ENCODE measurements at regions not wholly inside any gene's neighbourhood (a gene's known extent, or its start where the extent isn't known, plus 50 kb on each side); places are given as distances from the start of the nearest gene placed in this dataset.

- Histone ChIP-seq H3K4me1 (no peaks in the 10 kb centered on the region), H3K4me3 (no peak overlapping the region), H3K9me3 (no peaks in the 10 kb centered on the region), H3K27ac (no peak overlapping the region), H3K27me3 (no peaks in the 10 kb centered on the region), H3K36me3 (no peaks in the 10 kb centered on the region)
- no peak for ATAC-seq
- 71% methylated on average over 4 of the region's 10 CpGs for WGBS (ENCODE audit: insufficient coverage, low coverage, low lambda C conversion rate, missing lambda C conversion rate)
- DNase-seq = no peak
- TF ChIP-seq POLR2A (IDR thresholded peaks at IDR 0.05) (no peak), CTCF (IDR thresholded peaks at IDR 0.05) (no peak)
- intact Hi-C loops (cut with DNase I) = no loop called here
Measured at GRCh38 chr6:165793287-165793825, 130.3 kb upstream of the PDE10A start.

- Histone ChIP-seq H3K27me3 (no peaks in the 10 kb centered on the region), H3K4me3 (no peak overlapping the region), H3K36me3 (no peaks in the 10 kb centered on the region), H3K9me3 (no peaks in the 10 kb centered on the region), H3K4me1 (no peaks in the 10 kb centered on the region), H3K27ac (no peak overlapping the region)
- intact Hi-C loops (cut with DNase I) = no loop called here
- TF ChIP-seq POLR2A (IDR thresholded peaks at IDR 0.05) = no peak
- TF ChIP-seq CTCF (IDR thresholded peaks at IDR 0.05) = no peak
- DNase-seq = no peak
- WGBS (ENCODE audit: insufficient coverage, low coverage, low lambda C conversion rate, missing lambda C conversion rate) = 85% methylated on average over 5 of the region's 24 CpGs
- no peak for ATAC-seq
Measured at GRCh38 chr6:165791876-165792437, 128.9 kb upstream of the PDE10A start.

GRCh38 chr6:165791306-165791705, 128.3 kb upstream of the PDE10A start:
- Histone ChIP-seq H3K36me3 (no peaks in the 10 kb centered on the region), H3K9me3 (no peaks in the 10 kb centered on the region), H3K4me3 (no peak overlapping the region), H3K27ac (no peak overlapping the region), H3K27me3 (no peaks in the 10 kb centered on the region), H3K4me1 (no peaks in the 10 kb centered on the region)
- 82% methylated on average over 9 of the region's 9 CpGs for WGBS (ENCODE audit: insufficient coverage, low coverage, low lambda C conversion rate, missing lambda C conversion rate)
- no peak for ATAC-seq
- TF ChIP-seq CTCF (IDR thresholded peaks at IDR 0.05) (no peak), POLR2A (IDR thresholded peaks at IDR 0.05) (no peak)
- intact Hi-C loops (cut with DNase I) = no loop called here
- no peak for DNase-seq

GRCh38 chr6:165782812-165783211, 119.8 kb upstream of the PDE10A start:
- 64% methylated on average over 3 of the region's 3 CpGs for WGBS (ENCODE audit: insufficient coverage, low coverage, low lambda C conversion rate, missing lambda C conversion rate)

More at GRCh38 chr6:165782812-165783211, 119.8 kb upstream of the PDE10A start:
- no peaks in the 10 kb centered on the region for H3K36me3 ChIP-seq
- no peak for ATAC-seq
- H3K4me1 ChIP-seq = no peaks in the 10 kb centered on the region
- TF ChIP-seq POLR2A (IDR thresholded peaks at IDR 0.05) = no peak
- TF ChIP-seq CTCF (IDR thresholded peaks at IDR 0.05) = no peak
- H3K27ac ChIP-seq = no peak overlapping the region
- no peak for DNase-seq
- intact Hi-C loops (cut with DNase I) = no loop called here
- no peak overlapping the region for H3K4me3 ChIP-seq
- no peaks in the 10 kb centered on the region for H3K27me3 ChIP-seq
- H3K9me3 ChIP-seq = no peaks in the 10 kb centered on the region

Data from right lobe of liver (tissue), 6 donors.